Esophagus muscularis mucosa (tissue), 4 donors: ENCODE measurements at regions not wholly inside any gene's neighbourhood (a gene's known extent, or its start where the extent isn't known, plus 50 kb on each side); places are given as distances from the start of the nearest gene placed in this dataset.

Experiments used
- EP300 ChIP-seq: sonication (generic); formaldehyde crosslinking; IDR thresholded peaks from one replicate; pipeline ENCODE4 v1.6.1; 2017; ENCODE audit warnings: antibody characterized with exemption
- POLR2A ChIP-seq: fragments of 450-650 bp; IDR thresholded peaks from one replicate; pipeline ENCODE4 v1.6.1; 2017; ENCODE audit warnings: antibody characterized with exemption, moderate library complexity, mild to moderate bottlenecking, low read depth
- POLR2AphosphoS5 ChIP-seq, 2 donors: sonication (generic); formaldehyde crosslinking; IDR thresholded peaks; one replicate each; pipeline ENCODE4 v1.6.1; 2017; ENCODE audit warnings: antibody characterized with exemption in 2 of 2
- TF ChIP-seq, protein P1 (sequence below), 3 experiments: fragments of 200-600 bp in 2 of 3; fragments of 450-650 bp in 1 of 3; sonication (generic) in 2 of 3; IDR thresholded peaks; one replicate each; pipeline ENCODE4 v1.5.1; 2017 to 2019; ENCODE audit warnings: antibody characterized with exemption in 3 of 3, mild to moderate bottlenecking in 2 of 3, moderate library complexity in 1 of 3

DNA sequence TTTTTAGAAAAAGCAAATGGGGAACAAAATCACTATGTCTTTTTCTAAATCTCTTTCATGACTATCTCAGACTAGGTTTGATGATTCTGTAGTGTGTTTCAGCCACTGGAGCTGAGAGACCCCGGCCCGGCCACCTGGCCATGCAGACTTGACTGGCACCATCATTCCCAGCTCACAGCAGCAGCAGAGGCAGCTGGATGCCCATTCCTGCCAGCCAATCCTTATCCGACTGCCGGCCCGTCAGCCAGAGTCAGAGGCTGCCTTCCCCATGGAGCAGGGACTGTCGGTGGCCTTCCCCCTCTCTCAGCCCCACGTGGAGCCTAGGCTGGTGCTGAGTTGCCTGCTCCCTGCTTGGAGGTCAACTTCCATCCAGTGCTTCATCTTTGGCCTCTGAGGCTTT is 56.0 kb upstream of the WSB1 start:
- TF ChIP-seq, protein P1, sequence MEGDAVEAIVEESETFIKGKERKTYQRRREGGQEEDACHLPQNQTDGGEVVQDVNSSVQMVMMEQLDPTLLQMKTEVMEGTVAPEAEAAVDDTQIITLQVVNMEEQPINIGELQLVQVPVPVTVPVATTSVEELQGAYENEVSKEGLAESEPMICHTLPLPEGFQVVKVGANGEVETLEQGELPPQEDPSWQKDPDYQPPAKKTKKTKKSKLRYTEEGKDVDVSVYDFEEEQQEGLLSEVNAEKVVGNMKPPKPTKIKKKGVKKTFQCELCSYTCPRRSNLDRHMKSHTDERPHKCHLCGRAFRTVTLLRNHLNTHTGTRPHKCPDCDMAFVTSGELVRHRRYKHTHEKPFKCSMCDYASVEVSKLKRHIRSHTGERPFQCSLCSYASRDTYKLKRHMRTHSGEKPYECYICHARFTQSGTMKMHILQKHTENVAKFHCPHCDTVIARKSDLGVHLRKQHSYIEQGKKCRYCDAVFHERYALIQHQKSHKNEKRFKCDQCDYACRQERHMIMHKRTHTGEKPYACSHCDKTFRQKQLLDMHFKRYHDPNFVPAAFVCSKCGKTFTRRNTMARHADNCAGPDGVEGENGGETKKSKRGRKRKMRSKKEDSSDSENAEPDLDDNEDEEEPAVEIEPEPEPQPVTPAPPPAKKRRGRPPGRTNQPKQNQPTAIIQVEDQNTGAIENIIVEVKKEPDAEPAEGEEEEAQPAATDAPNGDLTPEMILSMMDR (IDR thresholded peaks at IDR 0.05) = no peak
- TF ChIP-seq POLR2AphosphoS5 (IDR thresholded peaks at IDR 0.05) (no peak), POLR2A (no peak), EP300 (no peak)
